ENCODE measurements at regions not wholly inside any gene's neighbourhood (a gene's known extent, or its start where the extent isn't known, plus 50 kb on each side); places are given as distances from the start of the nearest gene placed in this dataset.

DNA sequence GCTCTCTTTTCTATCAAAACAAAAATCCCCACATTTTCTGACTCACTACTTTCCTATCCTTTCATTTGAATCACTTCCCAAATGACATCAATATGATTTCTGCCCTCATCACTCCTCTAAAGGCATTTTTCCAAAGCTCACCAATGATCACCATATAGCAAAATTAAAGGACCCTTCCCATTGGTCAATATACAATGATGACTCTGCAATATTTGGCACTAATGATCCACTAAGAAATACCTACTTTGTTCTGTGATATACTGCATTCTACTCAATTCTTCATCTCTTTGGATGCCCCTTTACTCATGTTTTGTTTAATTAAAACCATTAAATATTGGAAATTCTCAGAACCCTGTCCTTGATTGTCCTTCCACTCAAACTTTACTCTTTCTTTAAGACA lies 200.3 kb upstream of the PTCHD4 start:
- TF ChIP-seq EZH2phosphoT487 (IDR thresholded peaks at IDR 0.05; ENCODE audit: borderline replicate concordance, low read length): no peak
- TF ChIP-seq, protein P1, sequence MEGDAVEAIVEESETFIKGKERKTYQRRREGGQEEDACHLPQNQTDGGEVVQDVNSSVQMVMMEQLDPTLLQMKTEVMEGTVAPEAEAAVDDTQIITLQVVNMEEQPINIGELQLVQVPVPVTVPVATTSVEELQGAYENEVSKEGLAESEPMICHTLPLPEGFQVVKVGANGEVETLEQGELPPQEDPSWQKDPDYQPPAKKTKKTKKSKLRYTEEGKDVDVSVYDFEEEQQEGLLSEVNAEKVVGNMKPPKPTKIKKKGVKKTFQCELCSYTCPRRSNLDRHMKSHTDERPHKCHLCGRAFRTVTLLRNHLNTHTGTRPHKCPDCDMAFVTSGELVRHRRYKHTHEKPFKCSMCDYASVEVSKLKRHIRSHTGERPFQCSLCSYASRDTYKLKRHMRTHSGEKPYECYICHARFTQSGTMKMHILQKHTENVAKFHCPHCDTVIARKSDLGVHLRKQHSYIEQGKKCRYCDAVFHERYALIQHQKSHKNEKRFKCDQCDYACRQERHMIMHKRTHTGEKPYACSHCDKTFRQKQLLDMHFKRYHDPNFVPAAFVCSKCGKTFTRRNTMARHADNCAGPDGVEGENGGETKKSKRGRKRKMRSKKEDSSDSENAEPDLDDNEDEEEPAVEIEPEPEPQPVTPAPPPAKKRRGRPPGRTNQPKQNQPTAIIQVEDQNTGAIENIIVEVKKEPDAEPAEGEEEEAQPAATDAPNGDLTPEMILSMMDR (conservative IDR thresholded peaks at IDR 0.05; ENCODE audit: low read depth, low read length): no peak
- no peak for TF ChIP-seq EZH2 (IDR thresholded peaks at IDR 0.05; ENCODE audit: low read length, unreplicated experiment)
- Histone ChIP-seq H3K36me3 (ENCODE audit: low read depth, low read length) (no peaks in the 10 kb centered on the region), H3K27ac (ENCODE audit: low read length) (no peak overlapping the region), H3F3A (ENCODE audit: low read length, unreplicated experiment) (no peaks in the 10 kb centered on the region), H3K27me3 (ENCODE audit: low read length) (no peaks in the 10 kb centered on the region), H3K4me3 (ENCODE audit: low read length) (no peak overlapping the region), H3K9ac (ENCODE audit: low read length) (no peak overlapping the region), H3K79me2 (ENCODE audit: low read length) (no peaks in the 10 kb centered on the region), H3K9me2 (replicated peaks; ENCODE audit: low read length) (no peaks in the 10 kb centered on the region), H2AFZ (ENCODE audit: low read length) (no peak overlapping the region), H3K4me2 (ENCODE audit: low read length) (no peak overlapping the region), H4K20me1 (ENCODE audit: low read length) (no peaks in the 10 kb centered on the region), H3K9me3 (ENCODE audit: low read length) (no peaks in the 10 kb centered on the region), H3K4me1 (ENCODE audit: insufficient read depth, low read length) (no peaks in the 10 kb centered on the region)
- intact Hi-C loops (cut with micrococcal nuclease): loop anchor here (10.0 kb wide), 1 partner anchor 454 kb away; no protein-coding TSS in a partner anchor
- no TSS peak for BruUV-seq (replicated peaks)
- ChIA-PET POLR2A (ENCODE audit: unreplicated experiment) (interaction anchor here (0.7 kb wide), 1 partner anchor 1576 kb away, joined by 5 read pairs; no protein-coding TSS in a partner anchor), CTCF (no interaction called here)
- ATAC-seq (no peak), DNase-seq (no peak)

DNA sequence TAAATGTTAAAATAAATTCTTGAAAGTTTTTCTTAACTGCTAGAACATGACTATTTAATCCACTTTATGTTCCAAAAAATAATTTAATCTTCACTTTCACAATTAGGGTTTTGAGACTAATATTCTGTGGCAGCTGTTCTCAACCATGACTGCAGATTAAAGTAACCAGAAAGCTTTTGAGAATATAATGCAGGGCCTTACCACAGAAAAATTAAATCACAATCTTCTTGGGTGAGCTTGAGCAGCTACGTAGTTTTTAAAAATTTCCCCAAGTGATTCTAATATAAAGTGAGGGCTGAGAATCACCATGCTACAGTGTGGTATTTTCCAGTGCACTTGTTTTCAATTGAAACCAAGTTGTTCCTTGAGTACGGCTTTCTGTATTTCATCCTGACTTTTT lies 196.6 kb upstream of the PTCHD4 start:
- ChIA-PET POLR2A (ENCODE audit: unreplicated experiment) (no interaction called here), CTCF (no interaction called here)
- Histone ChIP-seq H4K20me1 (ENCODE audit: low read length) (no peaks in the 10 kb centered on the region), H3K4me2 (ENCODE audit: low read length) (no peak overlapping the region), H3K36me3 (ENCODE audit: low read depth, low read length) (peaks cover 1% of the 10 kb centered on the region; the same call in 1 of the 2 replicates), H3K27me3 (ENCODE audit: low read length) (no peaks in the 10 kb centered on the region), H3K9ac (ENCODE audit: low read length) (no peak overlapping the region), H3F3A (ENCODE audit: low read length, unreplicated experiment) (no peaks in the 10 kb centered on the region), H3K4me3 (ENCODE audit: low read length) (no peak overlapping the region), H3K79me2 (ENCODE audit: low read length) (no peaks in the 10 kb centered on the region), H3K4me1 (ENCODE audit: insufficient read depth, low read length) (no peaks in the 10 kb centered on the region), H3K27ac (ENCODE audit: low read length) (no peak overlapping the region), H3K9me3 (ENCODE audit: low read length) (peaks cover 7% of the 10 kb centered on the region; the same call in 1 of the 2 replicates), H2AFZ (ENCODE audit: low read length) (no peak overlapping the region), H3K9me2 (replicated peaks; ENCODE audit: low read length) (no peaks in the 10 kb centered on the region)
- ATAC-seq (no peak), DNase-seq (no peak)
- TF ChIP-seq EZH2 (IDR thresholded peaks at IDR 0.05; ENCODE audit: low read length, unreplicated experiment) (no peak), EZH2phosphoT487 (IDR thresholded peaks at IDR 0.05; ENCODE audit: borderline replicate concordance, low read length) (no peak)
- TF ChIP-seq, protein P1 (conservative IDR thresholded peaks at IDR 0.05; ENCODE audit: low read depth, low read length): no peak
- BruUV-seq (replicated peaks): no TSS peak
- intact Hi-C loops (cut with micrococcal nuclease): no loop called here

DNA sequence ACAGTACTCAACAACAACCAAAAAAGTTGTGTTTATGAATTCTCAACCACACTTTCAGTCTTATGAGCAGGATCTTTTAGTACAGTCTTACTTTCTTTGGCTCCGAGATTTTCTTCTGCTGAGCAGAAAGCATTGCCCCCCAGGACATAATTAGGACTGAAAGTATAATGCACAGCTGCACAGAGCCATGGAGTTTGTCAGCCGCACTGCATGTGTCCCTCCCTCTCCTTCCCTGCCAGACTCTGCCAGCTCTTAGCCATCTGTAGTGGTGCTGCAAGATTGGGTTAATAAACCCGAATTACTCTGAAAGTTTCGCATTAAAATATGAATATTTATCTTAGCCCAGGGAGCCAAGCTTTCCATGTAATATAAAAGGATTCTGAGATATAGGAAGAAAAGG lies 179.6 kb upstream of the PTCHD4 start:
- Histone ChIP-seq H4K20me1 (ENCODE audit: low read length) (no peaks in the 10 kb centered on the region), H3K4me3 (ENCODE audit: low read length) (no peak overlapping the region), H3K36me3 (ENCODE audit: low read depth, low read length) (no peaks in the 10 kb centered on the region), H3K9ac (ENCODE audit: low read length) (no peak overlapping the region), H3K27me3 (ENCODE audit: low read length) (no peaks in the 10 kb centered on the region), H3K4me1 (ENCODE audit: insufficient read depth, low read length) (no peaks in the 10 kb centered on the region), H3K4me2 (ENCODE audit: low read length) (no peak overlapping the region), H3K27ac (ENCODE audit: low read length) (no peak overlapping the region), H3K9me3 (ENCODE audit: low read length) (no peaks in the 10 kb centered on the region), H3K9me2 (replicated peaks; ENCODE audit: low read length) (no peaks in the 10 kb centered on the region), H2AFZ (ENCODE audit: low read length) (no peak overlapping the region), H3F3A (ENCODE audit: low read length, unreplicated experiment) (no peaks in the 10 kb centered on the region), H3K79me2 (ENCODE audit: low read length) (no peaks in the 10 kb centered on the region)
- ChIA-PET CTCF (no interaction called here), POLR2A (ENCODE audit: unreplicated experiment) (no interaction called here)
- no peak for ATAC-seq
- intact Hi-C loops (cut with micrococcal nuclease): no loop called here
- no TSS peak for BruUV-seq (replicated peaks)
- TF ChIP-seq EZH2phosphoT487 (IDR thresholded peaks at IDR 0.05; ENCODE audit: borderline replicate concordance, low read length): no peak
- TF ChIP-seq, protein P1 (conservative IDR thresholded peaks at IDR 0.05; ENCODE audit: low read depth, low read length): no peak
- no peak for TF ChIP-seq EZH2 (IDR thresholded peaks at IDR 0.05; ENCODE audit: low read length, unreplicated experiment)
- DNase-seq: no peak

Data from PC-3 (cell line).